T1000 (cell line): ENCODE measurements at regions not wholly inside any gene's neighbourhood (a gene's known extent, or its start where the extent isn't known, plus 50 kb on each side); places are given as distances from the start of the nearest gene placed in this dataset.
A peak's percentile ranks its signal among the peaks of the same experiment; 100 is the strongest.
"Not testable (repeated sequence)": the region's sequence is repeated elsewhere in the genome, so short reads cannot be mapped to it uniquely, and the experiment has no call there.

Experiments
- DNase-seq: peaks from one replicate; lab custom pipeline; 2025; ENCODE audit warnings: mixed read lengths; lab: John Stamatoyannopoulos, UW

DNA sequence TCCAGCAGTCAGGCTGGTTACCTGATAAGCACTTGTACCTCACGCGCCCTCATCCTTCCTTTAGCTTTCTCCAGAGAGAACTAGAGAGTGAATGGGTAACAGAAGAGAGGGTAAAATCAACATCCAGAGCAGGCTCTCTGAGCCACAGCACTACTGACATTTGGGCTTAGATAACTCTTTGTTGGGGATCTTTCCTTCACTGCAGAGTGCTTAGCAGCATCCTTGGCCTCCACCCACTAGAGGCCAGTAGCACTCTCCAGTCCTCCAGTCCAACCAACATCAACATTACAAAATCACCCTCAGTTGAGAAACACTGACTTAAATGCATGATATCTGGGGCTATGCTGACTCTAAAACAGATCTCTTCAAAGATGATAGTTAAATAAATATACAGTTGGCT lies 220.7 kb downstream of the TACR3 start:
- no peak for DNase-seq

DNA sequence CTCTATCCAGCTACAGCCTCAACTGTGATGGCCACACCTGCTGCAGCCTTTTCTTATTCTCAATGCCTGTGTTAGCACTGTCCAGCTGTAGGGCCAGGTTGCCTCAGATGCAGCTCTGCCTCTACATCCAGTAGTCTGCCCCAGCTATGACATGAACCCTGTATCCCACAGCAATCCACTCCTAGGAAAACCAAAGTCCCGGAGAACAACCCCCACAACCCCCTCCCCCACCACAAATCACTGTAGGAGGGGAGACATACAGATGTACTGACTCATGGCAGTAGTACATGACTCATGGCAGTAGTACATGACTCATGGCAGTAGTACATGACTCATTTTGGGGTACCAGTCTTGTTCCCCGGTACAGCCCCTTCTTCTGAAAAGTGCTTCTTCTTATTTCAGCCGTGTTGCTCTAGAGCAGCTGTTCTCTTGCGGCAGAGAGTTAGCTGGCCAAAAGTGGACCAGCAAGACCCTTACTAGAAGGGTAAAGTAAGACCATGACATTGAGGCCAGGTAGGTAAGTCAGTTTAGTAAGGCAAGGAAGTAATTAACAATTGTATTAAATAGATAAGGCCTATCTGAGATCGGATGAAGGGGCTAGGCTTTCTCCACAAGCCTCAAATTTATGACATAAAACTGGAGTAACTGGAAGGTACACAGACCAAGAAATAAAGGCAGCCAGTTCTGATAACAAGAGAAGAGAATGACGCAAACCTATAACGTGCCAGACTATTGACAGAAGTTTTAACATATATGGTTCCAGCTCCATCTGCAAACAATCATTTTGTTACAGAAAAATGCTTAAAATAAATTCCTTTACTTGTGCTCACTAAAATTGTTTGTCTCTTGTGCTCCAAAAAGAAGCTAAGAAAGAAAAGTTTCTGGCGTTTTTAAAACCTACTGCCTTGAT lies 221.4 kb downstream of the TACR3 start:
- peak; percentile 22 for DNase-seq

DNA sequence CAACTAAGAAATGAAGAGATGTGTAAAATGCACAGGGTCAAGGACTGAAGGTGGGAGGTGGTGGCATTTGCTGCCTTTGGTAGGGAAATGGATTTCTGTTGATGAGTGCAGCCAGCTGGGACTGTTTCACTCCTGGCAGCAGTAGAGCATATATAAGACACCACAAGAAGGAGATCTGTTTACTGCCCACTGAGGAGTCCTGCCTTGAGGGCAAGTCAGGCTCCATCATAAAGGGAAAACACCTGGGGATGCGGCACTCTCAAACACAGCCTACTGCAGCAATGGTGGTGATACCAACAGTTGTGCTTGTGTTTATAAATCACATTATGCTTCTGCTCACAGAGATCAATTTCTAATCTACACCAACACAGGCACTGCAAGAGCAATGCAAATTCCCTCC lies 222.1 kb downstream of the TACR3 start:
- DNase-seq: no peak

DNA sequence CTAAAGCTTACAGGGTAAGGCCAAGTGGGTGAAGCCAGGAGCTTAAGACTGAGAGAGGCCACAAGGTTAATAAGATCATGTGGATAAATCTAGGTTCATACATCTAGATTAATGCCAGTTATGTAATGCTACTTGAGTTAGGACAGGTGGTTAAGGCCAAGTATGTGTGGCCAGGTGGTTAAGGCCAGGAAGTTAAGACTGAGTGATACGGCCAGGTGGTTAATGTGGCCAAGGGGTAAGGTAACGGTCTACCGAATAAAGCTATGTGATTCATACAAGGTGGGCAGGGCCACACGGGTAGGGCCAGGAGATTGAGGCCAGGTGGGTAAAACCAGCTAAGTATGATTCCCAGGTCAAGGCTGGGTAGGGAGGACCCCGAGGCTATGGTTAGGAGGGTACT lies 223.0 kb downstream of the TACR3 start:
- no peak for DNase-seq

DNA sequence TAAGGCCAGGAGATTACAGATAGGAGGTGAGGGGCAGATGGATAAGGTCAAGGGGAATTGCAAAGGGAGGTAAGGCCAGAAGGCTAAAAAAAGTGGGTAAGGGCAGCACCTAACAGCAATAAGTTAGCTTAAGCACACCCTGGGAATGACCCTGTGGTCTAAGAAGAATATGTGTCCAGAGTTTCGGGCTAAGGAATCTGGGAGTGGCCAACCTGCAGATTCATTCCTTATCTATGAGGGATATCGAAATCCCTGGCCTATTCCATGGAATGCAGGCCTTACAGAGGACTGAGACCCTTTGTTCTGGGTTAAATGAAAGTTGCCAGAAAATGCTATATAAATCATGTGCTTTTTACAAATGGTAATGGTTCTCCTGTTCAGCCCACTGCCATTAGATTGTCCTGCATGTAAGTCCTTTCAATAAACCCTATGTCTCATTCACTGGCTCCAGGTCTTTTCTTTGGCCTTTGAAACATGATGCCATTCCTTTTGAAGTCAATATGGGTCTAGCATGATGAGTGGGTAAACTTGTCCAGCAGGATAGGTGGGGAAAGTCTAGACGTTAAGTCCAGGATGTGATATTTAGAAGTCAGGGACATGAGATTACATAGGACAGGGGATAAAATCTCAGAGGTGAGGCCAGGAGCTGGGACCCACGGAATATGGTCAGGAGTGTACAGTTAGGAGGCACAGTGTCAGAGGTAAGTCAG lies 226.2 kb downstream of the TACR3 start:
- no peak for DNase-seq

DNA sequence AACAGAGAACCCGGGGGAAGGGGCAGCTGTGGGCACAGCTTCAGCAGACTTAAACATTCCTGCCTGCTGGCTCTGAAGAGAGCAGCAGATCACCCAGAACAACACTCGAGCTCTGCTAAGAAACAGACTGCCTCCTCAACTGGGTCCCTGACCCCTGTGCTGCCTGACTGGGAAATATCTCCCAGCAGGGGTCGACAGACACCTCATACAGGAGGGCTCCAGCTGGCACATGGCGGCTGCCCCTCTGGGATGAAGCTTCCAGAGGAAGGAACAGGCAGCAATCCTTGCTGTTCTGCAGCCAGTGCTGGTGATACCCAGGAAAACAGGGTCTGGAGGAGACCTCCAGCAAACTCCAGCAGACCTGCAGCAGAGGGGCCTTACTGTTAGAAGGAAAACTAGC lies 234.5 kb downstream of the TACR3 start:
- not testable (repeated sequence) for DNase-seq

DNA sequence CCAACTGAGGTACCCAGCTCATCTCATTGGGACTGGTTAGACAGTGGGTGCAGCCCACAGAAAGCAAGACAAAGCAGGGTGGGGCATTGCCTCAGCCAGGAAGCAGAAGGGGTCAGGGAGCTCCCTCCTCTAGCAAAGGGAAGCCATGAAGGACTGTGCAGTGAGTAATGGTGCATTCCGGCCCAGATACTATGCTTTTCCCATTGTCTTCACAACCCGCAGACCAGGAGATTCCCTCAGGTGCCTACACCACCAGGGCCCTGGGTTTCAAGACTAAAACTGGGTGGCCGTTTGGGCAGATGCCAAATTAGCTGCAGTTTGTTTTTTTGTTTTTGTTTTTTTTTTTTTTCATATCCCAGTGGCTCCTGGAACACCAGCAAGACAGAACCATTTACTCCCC lies 235.3 kb downstream of the TACR3 start:
- DNase-seq: no peak

DNA sequence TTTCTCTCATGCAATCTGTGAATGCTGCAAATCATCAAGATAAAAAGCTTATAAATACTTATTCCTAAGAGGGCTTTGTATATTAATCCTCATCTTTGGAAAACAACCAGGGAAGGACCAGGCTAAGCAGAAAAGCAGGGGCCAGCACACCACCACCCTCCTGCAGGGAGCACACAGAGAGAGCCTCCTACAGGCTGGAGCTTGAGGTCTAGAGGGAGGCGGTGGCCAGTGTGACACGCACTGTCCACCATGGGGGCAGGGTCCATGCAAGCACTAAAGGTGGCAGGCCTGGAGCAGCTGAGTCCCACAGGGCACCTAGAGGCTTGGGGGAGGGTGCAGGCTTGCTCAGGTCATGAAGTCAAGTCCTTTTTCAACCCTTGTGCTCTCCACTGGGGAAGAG lies 236.9 kb downstream of the TACR3 start:
- no peak for DNase-seq

DNA sequence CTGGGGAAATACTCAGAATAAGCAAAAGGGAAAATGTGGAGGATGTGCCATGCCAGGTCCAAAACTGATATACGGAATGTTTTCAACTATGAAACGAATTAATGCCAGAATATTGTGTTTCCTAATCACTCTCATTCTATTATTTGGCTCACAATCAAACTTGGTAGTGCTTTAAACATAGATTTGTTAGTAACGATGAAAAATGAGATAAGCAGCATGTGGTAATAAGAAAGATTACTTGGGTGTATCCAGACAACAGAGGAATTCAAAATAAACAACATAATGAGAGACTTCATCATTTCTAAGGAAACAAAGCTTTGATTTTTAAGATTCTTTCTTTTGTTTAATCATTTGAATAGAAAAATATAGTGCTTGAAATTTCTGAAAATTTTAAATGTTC lies 237.3 kb downstream of the TACR3 start:
- DNase-seq: no peak

DNA sequence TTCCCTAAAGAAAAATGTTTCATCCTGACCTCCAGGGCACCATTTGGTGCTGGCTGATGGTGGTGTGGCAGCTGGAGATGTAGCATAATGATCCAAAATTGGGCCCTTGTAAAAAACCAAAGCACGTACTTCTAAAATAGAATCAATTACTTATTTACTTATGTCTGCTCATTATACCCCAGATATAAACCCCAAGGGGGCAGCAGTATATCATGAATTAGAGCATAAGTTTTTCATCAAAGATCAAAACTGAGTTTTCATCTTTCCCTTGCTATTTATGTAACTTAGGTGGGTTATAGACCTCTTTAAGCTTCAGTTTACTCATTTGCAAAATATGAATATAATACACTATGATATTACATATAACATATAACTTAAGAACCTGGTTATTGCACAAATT lies 241.1 kb downstream of the TACR3 start:
- no peak for DNase-seq

DNA sequence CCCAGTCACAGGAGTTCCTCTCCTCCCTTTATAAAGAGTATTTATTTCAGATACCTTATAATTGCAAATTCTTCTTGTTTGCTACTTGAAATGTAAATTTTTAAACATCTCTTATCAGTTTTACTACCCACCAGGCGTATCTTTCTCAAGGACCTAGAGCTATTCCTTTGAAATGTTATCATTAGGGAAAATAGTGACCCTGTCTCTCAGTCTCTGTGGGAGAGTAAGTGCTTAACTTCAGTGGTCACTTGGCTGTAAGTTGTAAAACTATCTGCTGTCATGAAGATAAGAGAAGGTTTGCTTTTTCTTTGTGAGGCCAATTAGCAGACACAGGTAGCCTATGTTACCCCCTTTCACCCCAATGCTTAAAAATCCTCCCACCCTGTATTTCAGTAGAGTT lies 241.6 kb downstream of the TACR3 start:
- no peak for DNase-seq

DNA sequence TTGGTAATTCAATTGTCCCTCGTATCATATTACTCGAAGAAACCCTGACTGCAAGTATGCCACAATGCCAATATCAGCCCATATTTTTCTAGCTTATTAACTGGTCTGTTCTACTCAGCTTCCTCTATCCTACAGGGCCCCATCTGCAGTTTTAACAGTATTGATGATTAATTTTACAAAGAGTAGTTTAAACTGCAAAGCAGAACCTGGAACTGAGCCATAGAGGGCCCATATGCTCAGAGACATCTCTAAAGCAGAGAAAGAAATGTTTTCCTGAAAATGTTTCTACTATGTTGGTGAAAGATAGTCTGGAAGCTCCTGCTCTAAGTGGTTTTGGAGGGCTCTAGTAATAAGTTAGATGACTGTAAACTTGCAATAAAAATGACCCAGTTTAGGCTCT lies 259.4 kb upstream of the CENPE start:
- DNase-seq: no peak

DNA sequence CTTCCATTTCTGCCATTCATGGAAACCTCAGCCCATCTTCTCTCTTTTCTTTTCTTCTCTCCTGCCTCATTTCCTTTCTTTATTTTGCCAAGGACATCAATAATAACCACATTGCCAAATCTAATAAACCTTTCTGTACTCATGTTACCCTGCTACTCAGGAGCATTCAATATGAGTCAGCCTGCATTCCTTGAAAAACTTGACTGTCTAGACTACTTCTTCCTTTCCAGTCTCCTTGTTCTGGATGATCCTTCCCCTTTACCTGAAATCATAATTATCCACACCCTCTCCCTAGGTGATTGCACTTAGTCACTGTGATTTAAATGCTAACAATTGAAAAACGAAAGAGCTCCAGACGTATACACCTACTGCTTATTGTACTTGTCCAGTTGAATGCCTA lies 253.2 kb upstream of the CENPE start:
- no peak for DNase-seq

DNA sequence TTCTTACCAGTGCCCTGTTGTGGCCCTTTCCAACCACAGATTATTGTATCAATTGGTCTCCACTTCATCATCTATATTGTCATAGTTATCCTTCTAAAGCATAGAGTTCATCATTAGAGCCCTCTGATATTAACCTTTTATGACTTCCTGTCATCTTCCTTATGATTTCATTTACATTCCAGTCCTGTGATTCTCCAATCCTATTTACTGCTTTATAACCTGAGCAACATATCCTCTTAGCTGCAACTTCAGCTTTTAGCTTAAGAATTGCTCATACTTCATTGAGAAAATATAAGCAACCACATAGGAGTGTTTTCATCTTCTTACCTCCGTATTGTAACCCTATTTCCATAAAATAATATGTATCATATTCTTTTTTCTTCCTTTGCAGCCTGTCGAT lies 252.6 kb upstream of the CENPE start:
- DNase-seq: no peak

DNA sequence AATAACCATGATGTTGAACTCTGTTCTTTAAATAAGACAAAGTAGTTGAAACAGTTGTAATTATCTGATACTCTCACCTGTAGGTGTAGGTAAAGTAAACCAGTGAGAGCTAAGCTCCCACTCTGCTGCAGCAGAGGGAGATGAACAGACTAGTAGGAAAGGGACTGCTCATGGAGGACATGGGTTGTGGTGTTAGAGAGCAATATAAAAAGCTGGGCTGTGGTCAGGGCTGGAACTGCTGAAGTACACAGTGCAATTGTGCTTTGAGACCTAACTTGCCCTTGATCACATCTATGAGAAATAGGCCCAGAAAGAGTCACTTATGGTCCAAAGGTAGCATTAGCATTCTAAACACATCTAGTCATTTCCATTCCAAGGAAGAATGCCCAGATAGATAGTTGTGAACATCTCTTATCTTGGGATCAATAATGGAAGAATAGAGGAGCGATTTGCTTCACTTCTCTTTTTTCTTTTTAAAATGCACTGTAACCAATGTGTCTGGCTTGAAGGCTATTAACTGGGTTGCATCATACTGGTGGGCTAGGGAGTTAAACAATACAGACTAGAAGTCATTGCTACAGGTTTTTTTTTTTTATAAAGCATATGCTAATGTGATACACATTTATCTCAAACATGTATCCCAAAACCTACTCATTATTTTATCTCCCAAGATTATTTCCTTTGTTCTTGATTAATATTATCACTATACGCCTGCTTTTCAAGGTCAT lies 251.3 kb upstream of the CENPE start:
- DNase-seq: no peak

DNA sequence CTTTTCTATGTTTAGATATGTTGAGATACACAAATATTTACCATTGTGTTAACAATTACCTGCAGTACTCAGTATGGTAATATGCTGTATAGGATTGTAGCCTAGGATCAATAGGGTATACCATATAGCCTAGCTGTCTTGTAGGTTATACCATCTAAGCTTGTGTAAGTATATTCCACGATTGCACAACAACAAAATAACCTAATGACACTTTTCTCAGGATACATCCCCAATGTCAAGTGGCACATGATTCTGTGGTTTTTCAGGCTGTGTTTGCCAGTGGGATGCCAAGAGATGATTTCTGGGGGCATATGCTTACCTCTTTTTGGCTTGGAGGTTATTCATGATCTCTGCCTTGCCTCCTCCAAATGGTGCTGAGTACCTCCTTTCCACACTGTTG lies 247.2 kb upstream of the CENPE start:
- no peak for DNase-seq

DNA sequence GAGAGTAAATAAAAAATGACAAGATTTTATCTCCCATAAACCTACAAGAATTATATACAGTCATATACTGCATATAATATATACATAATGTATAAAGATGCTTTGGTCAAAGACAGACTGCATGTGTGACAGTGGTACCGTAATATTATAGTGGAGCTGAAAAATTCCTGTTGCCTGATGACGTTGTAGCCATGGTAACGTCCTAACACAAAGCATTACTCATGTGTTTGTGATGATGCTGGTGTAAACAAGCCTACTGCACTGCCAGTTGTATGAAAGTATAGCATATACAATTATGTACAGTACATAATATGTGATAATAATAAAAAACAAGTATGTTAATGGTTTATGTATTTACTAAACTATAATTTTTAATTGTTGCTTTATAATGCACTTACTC lies 245.2 kb upstream of the CENPE start:
- peak; percentile 25 for DNase-seq

DNA sequence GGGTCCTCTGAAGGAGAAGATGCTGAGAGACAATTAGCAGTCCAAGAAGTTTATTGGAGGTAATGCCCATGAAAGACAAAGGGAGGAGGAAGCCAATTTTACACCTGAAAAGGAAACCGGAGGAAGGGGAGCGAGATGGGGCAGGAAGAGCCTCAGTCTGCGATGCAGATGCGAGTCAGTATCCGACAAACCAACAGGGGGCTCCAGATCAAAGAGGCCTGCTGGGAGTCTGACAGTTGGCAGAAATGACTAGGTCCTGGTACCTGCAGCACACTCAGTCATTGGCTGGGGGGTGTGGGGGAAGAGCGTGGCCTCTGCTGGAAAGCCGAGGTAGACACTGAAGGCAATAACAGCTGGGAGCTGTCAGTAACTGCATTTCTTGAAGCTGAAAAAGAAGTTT lies 231.1 kb upstream of the CENPE start:
- DNase-seq: no peak

DNA sequence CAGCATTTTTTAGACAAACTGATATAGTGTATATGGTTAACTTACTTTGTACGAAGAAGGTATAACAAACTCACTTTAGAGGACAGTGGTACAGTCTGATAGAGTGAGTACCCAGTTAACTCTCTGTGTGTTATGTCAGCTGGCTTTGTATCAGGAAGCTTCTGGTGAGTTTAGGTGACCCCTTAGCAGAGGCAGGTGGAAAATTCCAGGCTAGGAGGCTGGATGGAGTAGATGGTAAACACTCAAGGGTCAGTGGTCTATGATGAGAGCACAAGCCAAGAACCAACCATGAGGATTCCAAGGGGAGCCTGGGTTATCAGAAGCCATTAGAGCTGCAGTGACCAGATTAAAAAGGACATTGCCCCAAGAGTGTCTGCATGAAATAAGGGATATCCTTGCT lies 227.3 kb upstream of the CENPE start:
- DNase-seq: no peak

DNA sequence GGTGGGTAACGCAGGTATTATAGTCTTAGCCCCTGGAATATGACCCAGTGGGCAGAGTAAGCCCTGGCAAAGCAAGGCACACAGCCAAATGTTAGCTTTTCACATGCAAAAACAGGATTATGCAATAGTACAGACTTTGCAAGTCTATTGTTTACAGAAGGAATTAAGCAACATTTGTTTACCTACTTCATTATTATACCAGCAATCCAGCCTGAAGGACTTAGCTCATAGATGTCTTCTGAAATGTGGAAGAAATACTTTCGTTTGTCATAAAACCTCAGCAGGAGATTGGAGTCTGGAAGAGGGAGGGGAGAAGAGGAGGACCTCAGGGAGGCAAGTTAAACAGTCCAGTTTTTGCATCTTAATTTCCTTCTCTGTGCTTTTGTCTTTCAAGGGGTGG lies 226.7 kb upstream of the CENPE start:
- DNase-seq: peak; percentile 9

DNA sequence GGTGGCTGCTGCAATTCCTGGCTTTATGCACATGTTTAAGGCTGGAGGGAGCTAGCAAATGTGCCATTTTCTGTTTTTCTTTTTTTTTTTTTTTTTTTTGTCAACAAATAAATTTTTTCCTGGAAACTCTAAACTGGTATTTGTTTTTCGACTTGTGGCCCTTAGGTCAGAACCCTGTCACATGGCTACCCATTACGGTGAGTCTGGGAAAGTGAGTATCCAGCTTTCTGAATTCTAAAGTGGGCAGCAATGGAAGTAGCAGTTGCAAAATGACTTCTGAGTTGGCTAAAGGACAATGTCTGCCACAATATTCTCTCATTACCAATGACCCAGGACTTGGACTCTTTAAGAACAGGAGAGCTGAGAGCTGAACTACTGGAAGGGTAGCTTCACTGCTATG lies 225.1 kb upstream of the CENPE start:
- no peak for DNase-seq

DNA sequence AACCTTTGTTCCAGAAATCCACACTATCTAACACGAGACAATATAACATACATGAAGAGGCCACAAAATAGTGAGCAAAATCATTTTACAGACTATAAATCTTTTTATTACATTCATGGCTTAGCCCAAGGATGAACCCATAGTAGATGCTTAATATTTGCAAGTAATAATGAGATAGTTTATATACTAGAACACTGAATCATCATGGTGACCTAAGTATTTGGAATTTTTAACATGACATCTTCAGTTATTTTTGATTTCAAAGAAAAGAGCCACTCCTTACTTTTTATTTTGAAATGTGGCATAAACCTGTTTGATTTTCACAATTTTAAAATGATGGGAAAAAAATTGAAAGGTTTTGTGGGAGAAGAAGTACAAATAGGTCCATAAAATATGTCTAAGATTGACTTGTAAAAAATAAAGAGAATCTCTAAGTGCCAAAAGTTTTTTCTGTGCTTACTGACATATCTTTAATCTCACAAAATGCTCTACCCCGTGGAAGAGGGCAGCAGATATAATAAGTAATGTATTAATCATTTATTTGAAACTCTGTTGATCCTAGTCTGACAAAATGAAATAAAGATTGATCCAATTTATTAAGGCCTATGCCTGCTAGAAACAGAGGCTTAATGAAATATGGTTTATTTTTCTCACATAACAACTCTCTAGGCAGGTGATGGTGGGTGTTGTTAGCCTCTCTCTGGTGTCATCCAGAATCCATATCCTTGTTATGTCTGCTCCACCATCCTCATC lies 224.5 kb upstream of the CENPE start:
- no peak for DNase-seq
